Skeletal muscle cell (primary cell): ENCODE measurements at regions not wholly inside any gene's neighbourhood (a gene's known extent, or its start where the extent isn't known, plus 50 kb on each side); places are given as distances from the start of the nearest gene placed in this dataset.

Source experiments
- DNase-seq: peaks from one replicate; pipeline ENCODE4 v3.0.0-alpha.2; 2010; ENCODE audit warnings: low read depth
- H3K4me3 ChIP-seq: 2 replicates; pipeline ENCODE4 v1.5.1; 2011; ENCODE audit warnings: low read depth, mild to moderate bottlenecking, control low read depth, low read length, moderate library complexity

DNA sequence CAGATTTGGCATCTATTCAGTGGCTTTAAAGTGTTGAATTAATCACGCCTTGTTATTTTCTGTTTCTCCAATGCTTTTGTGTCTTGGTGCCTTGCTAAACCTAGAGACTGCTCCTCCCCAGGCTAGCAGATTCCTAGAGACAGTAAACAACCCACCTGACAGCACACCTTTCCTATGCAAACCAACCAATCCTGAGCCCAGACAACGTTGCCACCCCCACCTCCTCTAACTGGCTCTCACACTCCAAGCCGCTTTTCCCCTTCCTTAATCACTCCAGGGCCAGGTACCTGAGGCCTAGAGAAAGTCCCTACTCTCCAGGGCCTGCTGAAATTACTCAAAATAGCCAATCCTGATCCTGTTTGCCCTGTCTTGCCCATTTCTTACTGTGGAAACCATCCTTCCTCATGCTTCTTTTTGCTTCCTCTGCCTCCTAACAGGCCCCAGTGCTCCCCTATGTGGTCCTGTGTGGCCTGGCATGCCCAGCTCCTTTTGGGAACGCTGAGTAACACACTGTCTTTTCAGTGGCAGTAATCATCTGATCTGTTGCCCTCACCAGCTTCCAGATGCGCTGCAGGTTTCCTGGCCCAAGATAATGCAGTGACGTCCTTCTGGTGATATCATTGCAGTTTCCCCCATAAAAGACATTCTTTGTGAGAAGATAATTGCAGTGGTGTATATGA is 53.4 kb downstream of the GAS1 start:
- no peak for DNase-seq
- no peak overlapping the region for H3K4me3 ChIP-seq

DNA sequence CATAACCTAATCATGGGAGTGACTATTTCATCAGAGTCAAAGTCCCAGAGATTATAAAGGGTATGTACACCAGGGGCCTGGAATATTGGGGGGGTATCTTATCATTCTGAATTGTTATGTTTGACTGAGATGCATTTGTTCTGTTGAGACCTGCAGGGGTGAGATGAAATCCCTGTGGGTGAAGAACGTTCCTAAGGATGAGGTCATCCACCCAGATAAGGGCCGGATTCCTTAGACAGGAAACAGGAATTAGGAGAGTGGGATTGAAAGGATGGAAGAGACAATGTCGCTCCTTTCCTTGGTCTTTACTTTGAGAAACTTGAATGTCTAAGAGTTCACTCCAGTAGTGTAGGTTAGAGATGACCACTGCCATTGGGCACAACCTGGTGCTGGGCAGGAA is 54.7 kb downstream of the GAS1 start:
- no peak for DNase-seq
- no peak overlapping the region for H3K4me3 ChIP-seq

DNA sequence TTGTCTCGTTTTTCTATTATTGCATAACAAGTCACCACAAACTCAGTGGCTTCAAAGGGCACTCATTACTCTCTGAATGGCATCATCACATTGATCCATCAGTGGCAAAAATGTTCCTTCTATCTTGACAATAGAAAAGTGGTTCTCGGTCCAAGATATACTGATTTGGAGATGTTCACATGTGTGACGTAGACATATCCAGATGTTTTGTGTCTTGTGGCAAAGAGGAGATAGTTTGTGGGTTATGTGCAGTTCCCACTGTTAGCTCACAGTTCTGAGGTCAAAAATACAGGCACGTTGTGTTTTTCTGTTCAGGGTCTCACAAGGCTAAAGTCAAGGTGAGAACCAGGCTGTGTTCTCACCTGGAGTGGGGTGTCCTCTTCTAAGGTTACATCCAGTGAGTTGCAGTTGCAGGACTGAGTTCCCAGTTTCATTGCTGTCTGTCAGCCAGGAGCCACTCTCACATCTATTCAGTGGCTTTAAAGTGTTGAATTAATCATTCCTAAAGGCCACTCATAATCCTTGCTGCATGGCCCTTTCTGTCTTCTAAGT is 55.3 kb downstream of the GAS1 start:
- DNase-seq, result no peak
- H3K4me3 ChIP-seq, result no peak overlapping the region

DNA sequence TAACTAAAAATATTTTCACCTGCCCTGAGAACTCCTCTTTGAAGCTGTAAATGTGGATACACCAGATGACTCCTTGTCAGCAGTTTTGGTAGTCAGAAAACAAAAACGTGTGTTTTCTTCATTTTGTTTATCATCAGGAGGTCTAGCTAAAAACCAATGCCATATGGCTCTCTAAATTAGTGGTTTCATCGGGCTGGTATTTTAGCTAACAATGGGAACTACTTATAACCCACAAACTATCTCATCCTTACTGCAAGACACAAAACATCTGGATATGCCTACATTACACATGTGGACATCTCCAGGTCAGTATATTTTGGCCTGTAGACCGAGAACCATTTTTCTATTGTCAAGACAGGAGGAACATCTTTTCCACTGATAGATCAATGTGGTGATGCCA is 56.2 kb downstream of the GAS1 start:
- H3K4me3 ChIP-seq, result no peak overlapping the region
- DNase-seq, result no peak

DNA sequence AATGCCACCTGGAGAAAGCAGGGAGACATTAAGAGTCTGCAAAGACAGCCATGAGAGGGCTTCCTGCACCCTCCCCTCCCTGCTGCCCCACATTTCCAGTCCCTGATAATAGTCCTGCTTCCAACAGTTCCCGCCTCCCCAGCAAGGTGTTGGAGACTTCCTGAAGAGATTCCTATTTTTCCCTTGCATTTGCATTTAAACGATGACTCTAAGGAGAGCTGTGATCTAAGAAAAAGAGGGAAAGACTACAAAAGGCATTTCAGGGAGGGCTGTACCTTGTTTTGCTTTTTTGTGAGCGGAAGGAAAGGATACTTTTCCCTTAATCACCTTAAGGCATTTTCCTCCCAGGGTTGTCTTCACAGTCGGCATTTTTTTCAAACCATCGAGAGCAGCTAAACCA is 62.1 kb downstream of the GAS1 start:
- H3K4me3 ChIP-seq, result no peak overlapping the region
- no peak for DNase-seq

DNA sequence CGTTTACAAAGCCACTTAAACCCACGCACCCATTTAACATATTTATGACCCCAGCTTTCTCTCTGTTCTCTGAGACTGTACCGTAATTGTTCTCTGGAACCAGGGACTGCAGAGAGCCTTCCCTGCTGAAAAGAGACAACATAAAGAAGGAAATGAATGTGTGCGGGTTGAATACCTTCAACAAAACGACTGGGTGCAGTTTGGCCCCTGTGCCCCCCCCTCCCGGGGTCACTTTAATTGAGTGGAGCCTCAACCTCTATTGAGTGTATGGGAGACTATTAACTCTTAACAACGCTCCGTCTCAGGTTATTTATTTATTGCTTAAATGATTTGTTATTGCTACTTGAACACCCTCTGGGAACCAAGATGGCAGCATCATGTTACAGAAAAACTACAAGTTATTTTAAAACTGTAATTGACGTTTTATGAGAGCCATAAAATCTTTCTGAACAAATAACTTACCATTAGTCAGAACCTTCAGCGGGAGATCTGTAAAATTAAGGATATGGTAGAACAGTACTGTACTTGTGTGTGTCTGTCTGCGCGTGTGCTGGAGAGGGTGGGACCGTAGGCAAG is 70.6 kb downstream of the GAS1 start:
- H3K4me3 ChIP-seq, result no peak overlapping the region
- DNase-seq, result no peak

DNA sequence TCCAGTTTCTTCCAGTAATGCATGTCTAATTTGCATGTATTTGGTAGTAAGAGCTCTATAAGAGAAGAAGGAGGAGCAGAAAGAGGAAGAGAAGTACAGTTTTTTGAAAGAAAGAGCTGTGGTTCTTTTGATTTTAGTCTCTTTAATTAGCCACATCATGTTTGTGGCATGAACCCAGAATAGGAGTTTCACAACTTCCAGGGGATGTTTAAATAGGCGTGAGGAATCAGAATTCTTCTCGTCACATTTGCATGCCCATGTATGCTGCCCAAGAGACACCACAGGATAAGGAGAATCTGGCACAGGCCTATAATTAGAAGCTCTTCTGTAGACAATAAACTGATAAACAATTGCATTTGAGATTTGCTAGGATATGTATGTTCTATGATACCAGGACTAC is 78.7 kb downstream of the GAS1 start:
- H3K4me3 ChIP-seq, result no peak overlapping the region
- no peak for DNase-seq

DNA sequence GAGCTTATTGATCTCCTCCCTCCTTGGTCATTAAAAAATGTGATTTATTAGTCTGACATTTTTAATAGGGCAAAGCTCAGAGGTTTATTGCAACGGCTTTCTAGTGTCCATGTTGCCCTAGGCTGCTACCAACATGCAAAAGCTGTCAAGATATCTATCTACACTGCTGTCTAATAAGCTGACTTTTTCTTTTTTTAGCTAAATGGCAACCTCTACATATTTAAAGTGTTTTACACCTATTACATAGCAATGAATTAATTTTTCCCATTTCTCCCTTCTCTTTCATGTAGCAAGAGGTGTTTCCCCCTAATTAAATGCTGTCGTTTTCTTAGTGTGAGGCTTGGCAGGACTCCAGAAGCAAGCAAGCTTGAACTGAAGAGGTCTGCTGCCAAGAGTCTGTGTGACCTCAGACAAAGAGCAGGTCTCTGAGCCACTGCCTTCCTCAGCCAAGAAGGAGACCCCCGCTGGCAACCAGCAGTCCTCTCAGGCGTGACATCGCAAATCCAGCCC is 79.4 kb downstream of the GAS1 start:
- no peak overlapping the region for H3K4me3 ChIP-seq
- no peak for DNase-seq

DNA sequence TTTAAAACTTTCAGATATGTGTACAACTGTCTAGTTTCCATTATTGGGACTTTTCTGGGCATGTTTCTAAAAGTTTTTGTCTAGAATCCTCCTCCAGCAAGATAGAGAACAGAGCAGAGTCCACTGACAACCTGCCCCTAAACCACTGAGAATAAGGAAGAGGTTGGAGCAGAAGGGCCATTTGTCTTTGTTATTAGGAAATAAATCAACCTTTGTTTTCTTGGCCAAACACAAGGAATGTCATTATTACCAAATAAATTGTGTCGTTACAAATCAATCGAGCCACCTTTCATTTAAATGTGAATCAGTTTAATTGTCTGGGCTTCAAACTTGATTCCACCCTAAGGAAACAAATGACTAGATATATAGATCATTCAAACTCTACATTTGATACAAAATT is 81.4 kb downstream of the GAS1 start:
- H3K4me3 ChIP-seq, result no peak overlapping the region
- DNase-seq, result no peak

DNA sequence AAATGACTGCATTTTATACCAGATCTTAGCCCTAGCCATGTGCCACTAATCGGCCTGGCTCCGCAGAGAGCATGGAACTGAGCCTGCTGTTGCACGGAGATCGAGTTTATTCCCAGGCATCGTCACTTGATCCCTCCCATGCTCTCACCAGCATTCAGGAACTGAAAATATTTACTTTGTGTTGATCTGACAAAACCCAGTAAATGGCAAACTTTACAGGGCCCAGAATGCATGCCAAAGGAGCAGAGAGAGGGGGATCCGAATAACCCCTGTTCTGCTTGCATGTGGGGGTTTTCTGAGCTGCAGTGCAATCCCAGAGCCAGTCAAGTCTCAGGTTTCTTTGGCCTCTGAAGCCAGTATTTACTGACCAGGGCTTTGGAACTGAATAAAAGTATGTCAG is 87.3 kb downstream of the GAS1 start:
- no peak overlapping the region for H3K4me3 ChIP-seq
- DNase-seq, result no peak

DNA sequence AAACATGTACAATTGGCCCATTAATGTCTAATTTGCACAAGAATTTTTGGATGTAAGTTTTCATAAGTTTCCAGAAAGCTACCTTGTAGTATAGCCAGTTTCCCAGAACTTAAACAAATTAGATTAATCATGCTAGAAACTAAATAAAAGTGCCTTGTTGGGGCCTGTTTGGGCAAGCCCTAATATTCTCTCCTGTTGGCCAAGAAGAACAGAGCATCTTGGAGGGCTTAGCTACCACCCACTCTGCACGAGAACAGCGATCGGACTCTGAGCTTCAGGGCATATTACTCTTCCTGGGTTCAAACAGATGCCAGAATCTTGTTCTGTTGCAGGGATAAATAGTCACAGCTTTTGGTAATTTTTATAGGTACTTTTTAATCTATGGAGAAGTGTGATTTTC is 88.2 kb downstream of the GAS1 start:
- H3K4me3 ChIP-seq, result no peak overlapping the region
- DNase-seq, result no peak

DNA sequence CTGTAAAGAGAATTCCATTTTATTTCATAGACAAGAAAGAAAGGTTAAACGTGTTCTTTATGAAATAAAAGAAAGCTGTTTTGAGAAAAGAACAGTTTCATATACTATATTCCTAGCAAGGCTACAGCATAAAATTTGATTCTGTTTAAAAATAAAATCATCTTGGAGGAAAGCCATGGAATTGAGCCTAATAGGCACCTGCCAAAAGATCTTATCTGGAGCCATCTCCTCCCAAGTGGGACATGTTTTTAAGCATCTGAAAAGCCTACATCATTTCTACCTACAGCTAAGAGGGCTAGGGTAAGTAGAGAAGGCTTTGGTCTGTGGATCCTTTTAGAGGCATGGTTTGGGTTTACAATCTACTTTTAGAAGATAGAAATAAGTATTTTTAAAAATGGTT is 89.3 kb downstream of the GAS1 start:
- H3K4me3 ChIP-seq, result no peak overlapping the region
- no peak for DNase-seq

DNA sequence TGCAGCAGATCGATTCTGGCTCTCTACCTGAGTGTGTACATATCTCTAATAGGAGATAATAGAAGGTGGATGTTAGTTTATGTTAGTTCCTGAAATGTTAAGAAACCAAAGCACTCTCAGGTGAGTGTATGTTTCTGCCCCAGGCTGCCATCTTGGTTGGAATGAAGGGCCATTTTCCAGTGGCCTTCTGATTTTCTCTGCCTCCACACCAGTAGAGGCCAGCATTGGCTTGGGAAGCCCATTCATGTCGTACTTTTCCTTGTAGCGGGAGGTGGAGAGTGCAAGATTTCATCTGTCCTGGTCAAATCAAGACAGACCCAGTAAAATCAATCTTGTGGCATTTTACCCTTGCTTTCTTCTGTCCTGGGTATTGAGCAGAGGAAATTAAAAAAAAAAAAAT is 91.0 kb downstream of the GAS1 start:
- H3K4me3 ChIP-seq, result no peak overlapping the region
- DNase-seq, result no peak

DNA sequence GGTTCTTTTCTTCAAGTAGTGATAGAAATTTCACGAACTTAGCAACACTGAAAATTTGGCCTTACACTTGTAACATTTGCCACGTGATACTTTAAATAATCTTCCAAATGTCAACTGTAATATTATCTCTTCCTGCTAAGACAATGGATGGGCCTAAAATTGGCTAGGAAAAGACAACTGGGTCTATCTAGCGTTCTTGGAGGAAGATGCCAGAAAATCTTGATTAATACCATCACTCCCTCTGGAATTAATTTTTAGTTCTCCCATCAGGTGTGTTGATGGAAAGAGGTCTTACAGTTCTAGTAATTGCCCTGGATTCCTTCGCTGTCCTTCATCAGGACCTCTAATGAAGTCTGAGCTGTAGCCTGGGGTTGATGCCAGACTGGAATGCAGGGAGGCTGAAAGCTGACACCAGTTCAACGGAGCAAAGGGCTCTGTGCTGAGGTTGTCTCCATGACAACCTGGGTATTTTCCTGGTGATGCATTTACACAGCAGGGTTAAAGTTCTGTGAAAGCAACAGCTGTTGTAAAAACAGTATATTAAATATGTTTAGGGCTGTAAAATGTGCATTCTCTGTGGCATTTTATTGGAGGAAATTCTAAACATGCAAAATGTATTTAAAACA is 92.3 kb downstream of the GAS1 start:
- DNase-seq, result peak; percentile 88
- no peak overlapping the region for H3K4me3 ChIP-seq

DNA sequence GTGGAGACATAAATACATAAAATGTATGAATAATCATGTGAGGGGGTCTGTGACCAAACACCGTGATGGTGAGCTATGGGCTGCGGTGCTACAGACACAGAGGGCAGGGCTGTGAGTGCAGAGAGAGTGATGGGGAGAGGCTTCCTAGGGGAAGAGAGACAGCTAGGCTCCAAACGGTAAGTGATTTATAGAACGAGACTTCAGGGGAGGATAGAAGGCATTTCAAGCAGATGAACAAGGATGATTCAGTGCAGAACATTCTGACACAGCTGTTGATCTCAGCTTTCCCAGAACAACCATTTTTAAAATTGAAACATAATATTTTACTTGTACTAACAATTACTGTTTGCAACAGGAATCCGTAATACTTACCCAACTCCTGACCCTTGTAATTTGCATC is 100.7 kb downstream of the GAS1 start:
- H3K4me3 ChIP-seq, result no peak overlapping the region
- peak; percentile 44 for DNase-seq

DNA sequence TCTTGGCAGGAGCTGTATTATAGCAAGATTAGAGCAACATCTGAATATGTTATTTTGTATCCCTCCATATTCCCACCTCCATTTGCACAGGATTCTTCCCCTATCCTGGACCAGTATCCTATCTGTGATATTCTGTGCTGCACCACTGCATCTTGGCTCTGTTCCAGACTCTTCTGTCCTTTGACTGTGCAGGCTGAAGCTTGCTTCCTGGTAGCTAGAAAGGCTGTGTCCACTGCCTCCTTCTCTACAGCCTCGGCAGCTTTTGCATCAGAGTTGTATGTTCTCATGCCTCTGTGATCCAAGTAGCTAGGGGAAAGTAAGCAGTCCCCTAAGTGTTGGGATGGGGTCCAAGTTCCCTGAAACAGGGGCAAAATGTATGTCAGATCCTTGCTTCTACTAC is 104.1 kb downstream of the GAS1 start:
- no peak for DNase-seq
- no peak overlapping the region for H3K4me3 ChIP-seq

DNA sequence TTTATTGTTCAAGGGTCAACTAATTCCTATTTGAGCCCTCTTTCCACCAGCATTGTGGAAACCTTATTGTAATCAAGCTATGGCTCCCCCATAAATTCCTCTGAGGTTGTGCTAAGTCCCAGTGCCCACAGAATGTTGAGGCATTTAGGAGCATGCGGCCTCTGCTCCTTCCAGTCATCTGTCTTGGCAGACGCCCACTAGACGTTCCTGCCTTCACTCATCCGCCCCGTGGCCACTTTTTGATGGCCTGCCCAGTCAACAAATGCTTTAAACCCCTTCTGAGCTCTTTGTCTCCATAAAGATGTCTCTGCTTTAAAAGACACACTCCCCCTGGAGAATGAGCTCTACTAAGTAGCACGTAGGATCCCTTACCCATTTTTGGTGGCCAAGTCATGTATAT is 104.7 kb downstream of the GAS1 start:
- DNase-seq, result no peak
- no peak overlapping the region for H3K4me3 ChIP-seq

DNA sequence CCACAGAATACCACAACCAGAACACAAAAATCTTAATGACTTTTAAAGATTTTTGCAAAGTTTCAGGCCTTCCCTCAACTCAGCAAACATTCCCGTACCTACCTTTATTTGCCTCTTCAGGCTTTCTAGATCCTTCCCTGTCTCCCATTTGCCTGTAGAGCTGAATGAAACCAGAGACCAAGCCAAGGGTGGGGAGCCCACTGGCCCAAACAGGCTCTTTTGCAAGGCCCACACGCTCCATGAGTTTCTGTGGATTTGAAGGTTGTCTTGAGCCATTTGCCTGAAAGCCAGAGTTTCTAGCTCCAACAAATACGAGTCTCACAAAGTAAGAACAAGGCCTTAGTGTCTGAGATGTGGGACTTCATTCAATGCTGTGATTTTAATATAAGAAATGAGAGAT is 107.8 kb downstream of the GAS1 start:
- no peak overlapping the region for H3K4me3 ChIP-seq
- no peak for DNase-seq

DNA sequence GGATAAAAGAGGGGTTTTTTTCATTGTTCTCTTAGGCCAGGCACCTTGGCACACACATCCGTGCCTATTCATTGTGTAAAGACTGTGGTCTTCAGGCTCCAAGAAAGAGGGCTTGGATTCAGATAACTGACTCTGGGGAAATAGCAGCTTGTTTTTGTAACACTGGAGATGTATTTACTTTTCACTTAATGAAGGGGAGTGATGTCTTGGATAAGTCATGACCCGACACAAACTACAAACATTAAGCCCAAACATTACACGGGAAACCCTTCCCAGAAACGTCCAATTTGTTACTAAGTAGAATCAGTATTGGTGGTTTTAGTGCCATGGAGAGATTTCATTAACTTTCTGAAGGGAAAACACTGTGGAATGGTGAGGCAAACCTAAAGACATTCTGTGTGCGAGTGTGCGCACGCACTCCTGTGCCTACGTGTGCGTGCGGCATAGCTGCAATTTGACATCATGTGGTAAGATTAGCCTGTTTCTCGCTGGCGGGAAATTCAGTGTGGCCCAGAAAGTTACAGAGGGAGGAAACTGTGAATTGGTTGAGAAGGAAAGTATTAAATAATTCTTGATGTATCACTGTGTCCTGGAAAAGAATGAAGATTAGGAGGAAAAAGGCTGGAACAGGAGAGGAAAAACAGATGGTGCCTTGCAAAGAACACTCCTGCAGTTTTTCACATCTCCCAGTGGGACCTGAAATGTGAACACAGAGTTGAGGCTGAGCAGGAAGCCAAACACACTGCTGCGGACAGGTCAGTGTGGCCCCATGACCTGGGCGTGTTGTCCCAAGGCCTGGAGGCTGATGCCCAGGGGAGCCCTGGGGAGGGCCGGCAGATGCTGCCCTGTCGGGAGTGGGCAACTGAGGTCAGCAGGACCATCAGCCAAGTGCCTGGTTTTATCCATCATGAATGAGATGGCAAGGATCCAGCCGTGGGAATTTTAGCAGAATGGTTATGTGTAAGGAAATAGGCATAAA is 108.5 kb downstream of the GAS1 start:
- DNase-seq, result peak; percentile 40
- H3K4me3 ChIP-seq, result no peak overlapping the region

DNA sequence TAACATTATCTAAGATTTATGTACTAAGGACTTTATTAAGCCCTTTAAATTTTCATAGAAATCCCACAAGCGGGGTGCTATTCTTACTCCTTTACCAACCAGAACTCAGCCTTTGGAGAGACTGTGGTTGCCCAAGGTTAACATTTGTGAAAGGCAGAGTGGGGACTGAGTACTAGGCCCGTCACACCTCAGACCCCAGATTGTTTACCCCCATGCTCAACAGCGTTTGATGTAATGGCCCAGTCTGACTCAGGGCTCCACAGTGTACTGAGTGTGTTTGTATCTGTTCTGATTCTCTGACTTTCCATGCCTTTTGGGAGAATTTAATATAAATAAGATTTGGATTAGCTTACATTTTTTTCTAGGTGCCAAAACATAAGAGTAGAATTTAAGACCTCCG is 110.0 kb downstream of the GAS1 start:
- no peak overlapping the region for H3K4me3 ChIP-seq
- no peak for DNase-seq
